Choroid plexus epithelial cell (primary cell): ENCODE measurements at regions not wholly inside any gene's neighbourhood (a gene's known extent, or its start where the extent isn't known, plus 50 kb on each side); places are given as distances from the start of the nearest gene placed in this dataset.

ENCODE experiments used
- DNase-seq: peaks from one replicate; pipeline ENCODE4 v3.0.0-alpha.2; 2010; ENCODE audit warnings: low read depth
- H3K4me3 ChIP-seq: 2 replicates; pipeline ENCODE4 v1.5.1; 2011; ENCODE audit warnings: low read depth, mild to moderate bottlenecking, control low read depth, low read length, moderate library complexity
- CTCF ChIP-seq: conservative IDR thresholded peaks from 2 replicates; pipeline ENCODE4 v1.5.1; 2011; ENCODE audit warnings: low read depth, mild to moderate bottlenecking, control low read depth, inconsistent platforms, low read length, moderate library complexity

GRCh38 chr10:83941189-83941588, 198.1 kb upstream of the GHITM start:
- DNase-seq: no peak
- H3K4me3 ChIP-seq: no peak overlapping the region

GRCh38 chr10:83942410-83942809, 196.9 kb upstream of the GHITM start:
- H3K4me3 ChIP-seq: no peak overlapping the region
- DNase-seq: no peak
- no peak for TF ChIP-seq CTCF

More at GRCh38 chr10:83941189-83941588, 198.1 kb upstream of the GHITM start:
- no peak for TF ChIP-seq CTCF

- no peak for DNase-seq
- TF ChIP-seq CTCF: no peak
Measured at GRCh38 chr10:83943049-83943448, 196.3 kb upstream of the GHITM start.

GRCh38 chr10:83943920-83944319, 195.4 kb upstream of the GHITM start:
- H3K4me3 ChIP-seq: no peak overlapping the region
- DNase-seq: no peak
- TF ChIP-seq CTCF: no peak

More at GRCh38 chr10:83943049-83943448, 196.3 kb upstream of the GHITM start:
- H3K4me3 ChIP-seq: no peak overlapping the region

GRCh38 chr10:83945982-83946718, 193.2 kb upstream of the GHITM start:
- DNase-seq: no peak
- H3K4me3 ChIP-seq: no peak overlapping the region
- no peak for TF ChIP-seq CTCF

GRCh38 chr10:83952314-83952713, 187.0 kb upstream of the GHITM start:
- H3K4me3 ChIP-seq: no peak overlapping the region
- no peak for DNase-seq
- no peak for TF ChIP-seq CTCF

GRCh38 chr10:83953589-83953988, 185.7 kb upstream of the GHITM start:
- no peak overlapping the region for H3K4me3 ChIP-seq
- no peak for TF ChIP-seq CTCF
- DNase-seq: no peak
